HepG2 (cell line): ENCODE measurements at regions not wholly inside any gene's neighbourhood (a gene's known extent, or its start where the extent isn't known, plus 50 kb on each side); places are given as distances from the start of the nearest gene placed in this dataset.

Source experiments
- ATAC-seq: fragments of 200-7000 bp; cut with Tn5 transposase; 3 replicates; pipeline ENCODE4 v1.9.1; 2020; ENCODE audit warnings: mild to moderate bottlenecking, moderate library complexity
- BruUV-seq: library from RNA; stranded (reverse); fragments of 400-500 nt; replicated peaks from 2 replicates; lab custom pipeline; 2021; lab: Mats Ljungman, UMichigan
- CTCF ChIA-PET: fragments of 300-600 bp; formaldehyde crosslinking; extraction: SDS; loops from one replicate; lab custom pipeline; 2021; ENCODE audit warnings: low total read pairs, inconsistent platforms, low intra/inter-chr PET ratio; lab: Yijun Ruan, JAX
- POLR2A ChIA-PET: fragments of 350-600 bp; sonication (Branson Sonifier 250); formaldehyde crosslinking; loops from one replicate; lab custom pipeline; 2020; ENCODE audit warnings: antibody characterized with exemption, inconsistent platforms; lab: Yijun Ruan, JAX
- DNase-seq: peaks from one replicate; pipeline ENCODE4 v3.0.0-alpha.2; 2015; ENCODE audit warnings: low spot score
- FAIRE-seq: peaks from 3 replicates; lab custom pipeline; 2011; peaks lifted over from hg19 to GRCh38; lab: Jason Lieb, UNC
- H2AFZ ChIP-seq: one replicate; pipeline ENCODE4 v1.6.1; 2011; ENCODE audit warnings: low read length, inconsistent platforms
- H3K27ac ChIP-seq: fragments of 300-600 bp; 3 replicates; pipeline ENCODE4 v1.8.0; 2011; ENCODE audit warnings: mixed run types, mild to moderate bottlenecking, mixed read lengths, low read length, inconsistent platforms; ENCODE audit not compliant: insufficient read depth; ENCODE audit errors: extremely low read length
- H3K27me3 ChIP-seq, 2 experiments: fragments of 200-600 bp in 1 of 2; 2 replicates in 1 of 2; 3 replicates in 1 of 2; pipeline versions ENCODE4 v1.6.0 to v1.8.0; 2011; ENCODE audit warnings: low read length in 2 of 2, mild to moderate bottlenecking in 2 of 2, moderate library complexity in 2 of 2, inconsistent platforms in 1 of 2; ENCODE audit not compliant: insufficient read depth in 2 of 2, control insufficient read depth in 1 of 2
- H3K36me3 ChIP-seq, 2 experiments: fragments of 200-600 bp in 1 of 2; replicated peaks in 1 of 2; 2 replicates in 1 of 2; 3 replicates in 1 of 2; pipeline versions ENCODE4 v1.5.1 to v1.8.0; 2011; ENCODE audit warnings: low read length in 2 of 2, inconsistent platforms in 1 of 2; ENCODE audit not compliant: insufficient read depth in 2 of 2, control insufficient read depth in 1 of 2
- H3K4me1 ChIP-seq: 2 replicates; pipeline ENCODE4 v1.5.1; 2012; ENCODE audit warnings: low read length, inconsistent platforms; ENCODE audit not compliant: insufficient read depth
- H3K4me2 ChIP-seq: 2 replicates; pipeline ENCODE4 v1.6.0; 2011; ENCODE audit warnings: low read depth, low read length, inconsistent platforms
- H3K4me3 ChIP-seq, 3 experiments: fragments of 200-600 bp in 1 of 3; sonication (generic), shearing (Covaris generic) in 1 of 3; replicated peaks in 1 of 3; 2 replicates each; pipeline ENCODE4 v1.5.1; 2011 to 2016; ENCODE audit warnings: low read length in 3 of 3, inconsistent platforms in 2 of 3, low read depth in 2 of 3, mild to moderate bottlenecking in 2 of 3, control low read depth in 1 of 3, mixed read lengths in 1 of 3; ENCODE audit not compliant: insufficient read depth in 1 of 3
- H3K79me2 ChIP-seq: one replicate; pipeline ENCODE4 v1.6.1; 2011; ENCODE audit warnings: low read length, inconsistent platforms; ENCODE audit not compliant: insufficient read depth
- H3K9ac ChIP-seq: 2 replicates; pipeline ENCODE4 v1.6.0; 2011; ENCODE audit warnings: mild to moderate bottlenecking, low read depth, low read length, inconsistent platforms; ENCODE audit not compliant: insufficient read depth
- H3K9me3 ChIP-seq: 2 replicates; pipeline ENCODE4 v1.5.1; 2012; ENCODE audit warnings: mild to moderate bottlenecking, low read length
- H4K20me1 ChIP-seq: 2 replicates; pipeline ENCODE4 v1.6.0; 2011; ENCODE audit warnings: inconsistent platforms, mild to moderate bottlenecking, low read length, moderate library complexity; ENCODE audit not compliant: insufficient read depth
- ARNT2 ChIP-seq: sonication (generic); formaldehyde crosslinking; IDR thresholded peaks from 2 replicates; pipeline ENCODE4 v1.8.0; 2022; ENCODE audit warnings: mild to moderate bottlenecking, low read depth, missing genetic modification reagents, moderate library complexity
- CEBPB ChIP-seq: IDR thresholded peaks from 2 replicates; pipeline ENCODE4 v1.6.1; 2011; ENCODE audit warnings: low read depth, low read length, improper control_type of control experiment, borderline replicate concordance
- FOXC1 ChIP-seq: sonication (generic); formaldehyde crosslinking; IDR thresholded peaks from 2 replicates; pipeline ENCODE4 v1.8.0; 2022; ENCODE audit warnings: mild to moderate bottlenecking, missing genetic modification reagents, borderline replicate concordance
- HMGXB4 ChIP-seq, 2 experiments: sonication (generic) in 1 of 2; formaldehyde crosslinking in 1 of 2; IDR thresholded peaks; 2 replicates each; pipeline versions ENCODE4 v1.4.0 to v1.6.1; 2018 to 2020; ENCODE audit warnings: missing genetic modification reagents in 2 of 2, borderline replicate concordance in 1 of 2, low read depth in 1 of 2, mild to moderate bottlenecking in 1 of 2, missing biosample characterization in 1 of 2
- HNF1A ChIP-seq, 2 experiments: sonication (generic) in 1 of 2; formaldehyde crosslinking in 1 of 2; IDR thresholded peaks; 2 replicates each; pipeline versions ENCODE4 v1.4.0 to v1.6.1; 2016 to 2020; ENCODE audit warnings: borderline replicate concordance in 1 of 2, low read depth in 1 of 2, mild to moderate bottlenecking in 1 of 2, missing genetic modification reagents in 1 of 2
- NKX3-1 ChIP-seq: sonication (generic); formaldehyde crosslinking; IDR thresholded peaks from 2 replicates; pipeline ENCODE4 v1.5.0; 2020; ENCODE audit warnings: missing genetic modification reagents
- NR0B2 ChIP-seq: sonication (generic); formaldehyde crosslinking; IDR thresholded peaks from 2 replicates; pipeline ENCODE4 v1.4.0; 2020; ENCODE audit warnings: mild to moderate bottlenecking, missing genetic modification reagents
- RXRB ChIP-seq: IDR thresholded peaks from 2 replicates; pipeline ENCODE4 v1.6.1; 2016; ENCODE audit warnings: borderline replicate concordance, missing genetic modification reagents, missing compliant biosample characterization
- SNAI1 ChIP-seq: sonication (generic); formaldehyde crosslinking; IDR thresholded peaks from 2 replicates; pipeline ENCODE4 v1.5.0; 2020; ENCODE audit warnings: mild to moderate bottlenecking, missing genetic modification reagents, borderline replicate concordance
- SYNCRIP ChIP-seq: fragments of 200-400 bp; formaldehyde crosslinking; IDR thresholded peaks from 2 replicates; pipeline ENCODE4 v1.6.1; 2018; ENCODE audit warnings: mild to moderate bottlenecking, low read depth, low read length; ENCODE audit not compliant: insufficient read depth
- TIGD3 ChIP-seq: sonication (generic); formaldehyde crosslinking; IDR thresholded peaks from 2 replicates; pipeline ENCODE4 v1.5.1; 2020; ENCODE audit warnings: mild to moderate bottlenecking, missing genetic modification reagents, borderline replicate concordance
- ZNF607 ChIP-seq: sonication (generic); formaldehyde crosslinking; IDR thresholded peaks from 2 replicates; pipeline ENCODE4 v1.5.1; 2020; ENCODE audit warnings: missing genetic modification reagents, mild to moderate bottlenecking, borderline replicate concordance
- ZNF674 ChIP-seq: sonication (generic); formaldehyde crosslinking; IDR thresholded peaks from 2 replicates; pipeline ENCODE4 v1.5.0; 2020; ENCODE audit warnings: low read depth, mild to moderate bottlenecking, missing genetic modification reagents
- ZNF780A ChIP-seq: sonication (generic); formaldehyde crosslinking; IDR thresholded peaks from 2 replicates; pipeline ENCODE4 v1.8.0; 2022; ENCODE audit warnings: mild to moderate bottlenecking, missing genetic modification reagents, moderate library complexity
- WGBS: methylation state at CpG from one replicate; pipeline ENCODE4 v1.1.6; 2017; ENCODE audit warnings: low lambda C conversion rate; 5-methylcytosine and 5-hydroxymethylcytosine counted together
- in situ Hi-C: cut with HindIII; loops from 2 replicates; pipeline ENCODE4 v1.10.0; 2017; ENCODE audit warnings: low pct_unique_long_range_greater_than_20kb; ENCODE audit not compliant: extremely low pct_ligation_motif_present
- intact Hi-C: fragments of 100-400 bp; cut with micrococcal nuclease; formaldehyde crosslinking; loops from one replicate; pipeline ENCODE4 v1.10.0; 2022; ENCODE audit not compliant: unreplicated experiment

- Histone ChIP-seq H3K9me3 (no peaks in the 10 kb centered on the region), H3K36me3 (no peaks in the 10 kb centered on the region), H3K79me2 (no peaks in the 10 kb centered on the region), H3K4me1 (peaks cover 17% of the 10 kb centered on the region), H3K27ac (no peak overlapping the region), H2AFZ (no peak overlapping the region), H3K9ac (no peak overlapping the region), H3K4me3 (no peak overlapping the region), H3K4me2 (no peak overlapping the region), H3K27me3 (peaks cover 0 to 18% of the 10 kb centered on the region in 2 experiments; a peak in 1 of 5 replicates), H4K20me1 (no peaks in the 10 kb centered on the region)
- no TSS peak for BruUV-seq
- WGBS, result under 1% methylated on average over 4 of the region's 4 CpGs
- ATAC-seq (no peak), DNase-seq (no peak), FAIRE-seq (no peak)
- ChIA-PET POLR2A (no interaction called here), CTCF (no interaction called here)
- intact Hi-C loops (no loop called here), in situ Hi-C loops (no loop called here)
- no peak for TF ChIP-seq ZNF780A (CRISPR knock-in tag)
- TF ChIP-seq FOXC1, result no peak
- no peak for TF ChIP-seq HMGXB4 (CRISPR knock-in tag; IDR thresholded peaks at IDR 0.05; ENCODE audit: borderline replicate concordance in 1 of 2, low read depth in 1 of 2)
- no peak for TF ChIP-seq SYNCRIP
- no peak for TF ChIP-seq SNAI1 (CRISPR knock-in tag)
- no peak for TF ChIP-seq ARNT2 (CRISPR knock-in tag)
- TF ChIP-seq ZNF607 (CRISPR knock-in tag), result no peak
- TF ChIP-seq RXRB (CRISPR knock-in tag), result no peak
- no peak for TF ChIP-seq HNF1A (IDR thresholded peaks at IDR 0.05; ENCODE audit: low read depth)
- no peak for TF ChIP-seq HNF1A (CRISPR knock-in tag; IDR thresholded peaks at IDR 0.05; ENCODE audit: borderline replicate concordance)
- no peak for TF ChIP-seq ZNF674 (CRISPR knock-in tag)
- no peak for TF ChIP-seq CEBPB
- no peak for TF ChIP-seq TIGD3 (CRISPR knock-in tag)
- TF ChIP-seq NR0B2 (CRISPR knock-in tag), result no peak
- TF ChIP-seq NKX3-1 (CRISPR knock-in tag), result no peak
These were observed 78.8 kb upstream of the FAM136A start for GRCh38 chr2:70380621-70381020.
